ENCODE measurements at regions not wholly inside any gene's neighbourhood (a gene's known extent, or its start where the extent isn't known, plus 50 kb on each side); places are given as distances from the start of the nearest gene placed in this dataset.

DNA sequence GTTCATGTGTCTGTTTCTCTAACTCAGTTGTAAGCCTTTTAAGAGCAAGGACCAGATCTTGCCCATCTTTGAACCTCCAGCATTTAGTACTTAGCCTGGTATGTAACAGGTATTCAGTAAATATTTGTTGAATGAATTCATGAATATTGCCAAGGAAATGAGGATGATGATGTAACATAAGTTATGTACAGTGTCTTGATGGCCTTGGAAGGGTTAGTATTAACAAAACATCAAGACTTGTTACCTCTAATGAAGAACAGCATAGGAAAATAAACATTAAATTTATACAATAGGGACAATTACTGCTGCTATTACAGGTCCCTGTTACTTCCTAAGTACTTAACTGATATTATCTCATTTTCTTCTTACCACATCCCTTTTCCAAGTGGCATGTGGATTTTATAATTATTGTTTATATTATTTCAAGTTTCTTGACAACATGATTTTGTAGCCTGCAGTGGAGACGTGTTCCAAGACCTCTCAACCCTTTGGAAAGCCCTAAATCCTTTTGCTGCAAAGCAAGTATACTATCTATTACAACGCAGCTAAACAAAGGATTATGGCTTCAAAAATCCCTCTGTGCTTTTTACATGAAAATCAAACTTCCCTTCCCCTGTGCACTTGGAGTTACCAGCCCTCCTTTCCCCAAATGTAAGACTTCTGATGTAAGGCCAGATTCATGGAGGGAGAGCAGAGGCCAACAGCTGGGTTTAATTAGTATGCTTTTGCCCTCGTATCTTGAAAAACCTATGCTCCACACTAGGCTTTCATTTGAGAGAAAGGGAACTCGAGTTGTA, 77.4 kb upstream of the SMIM36 start:
- DNase-seq (ENCODE audit: low read depth): peak; percentile 86
- TF ChIP-seq, protein P1, sequence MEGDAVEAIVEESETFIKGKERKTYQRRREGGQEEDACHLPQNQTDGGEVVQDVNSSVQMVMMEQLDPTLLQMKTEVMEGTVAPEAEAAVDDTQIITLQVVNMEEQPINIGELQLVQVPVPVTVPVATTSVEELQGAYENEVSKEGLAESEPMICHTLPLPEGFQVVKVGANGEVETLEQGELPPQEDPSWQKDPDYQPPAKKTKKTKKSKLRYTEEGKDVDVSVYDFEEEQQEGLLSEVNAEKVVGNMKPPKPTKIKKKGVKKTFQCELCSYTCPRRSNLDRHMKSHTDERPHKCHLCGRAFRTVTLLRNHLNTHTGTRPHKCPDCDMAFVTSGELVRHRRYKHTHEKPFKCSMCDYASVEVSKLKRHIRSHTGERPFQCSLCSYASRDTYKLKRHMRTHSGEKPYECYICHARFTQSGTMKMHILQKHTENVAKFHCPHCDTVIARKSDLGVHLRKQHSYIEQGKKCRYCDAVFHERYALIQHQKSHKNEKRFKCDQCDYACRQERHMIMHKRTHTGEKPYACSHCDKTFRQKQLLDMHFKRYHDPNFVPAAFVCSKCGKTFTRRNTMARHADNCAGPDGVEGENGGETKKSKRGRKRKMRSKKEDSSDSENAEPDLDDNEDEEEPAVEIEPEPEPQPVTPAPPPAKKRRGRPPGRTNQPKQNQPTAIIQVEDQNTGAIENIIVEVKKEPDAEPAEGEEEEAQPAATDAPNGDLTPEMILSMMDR (IDR thresholded peaks at IDR 0.05; ENCODE audit: control insufficient read depth, extremely low read depth, insufficient read depth): no peak
- no peak overlapping the region for H3K4me3 ChIP-seq (ENCODE audit: low read depth, low read length)

DNA sequence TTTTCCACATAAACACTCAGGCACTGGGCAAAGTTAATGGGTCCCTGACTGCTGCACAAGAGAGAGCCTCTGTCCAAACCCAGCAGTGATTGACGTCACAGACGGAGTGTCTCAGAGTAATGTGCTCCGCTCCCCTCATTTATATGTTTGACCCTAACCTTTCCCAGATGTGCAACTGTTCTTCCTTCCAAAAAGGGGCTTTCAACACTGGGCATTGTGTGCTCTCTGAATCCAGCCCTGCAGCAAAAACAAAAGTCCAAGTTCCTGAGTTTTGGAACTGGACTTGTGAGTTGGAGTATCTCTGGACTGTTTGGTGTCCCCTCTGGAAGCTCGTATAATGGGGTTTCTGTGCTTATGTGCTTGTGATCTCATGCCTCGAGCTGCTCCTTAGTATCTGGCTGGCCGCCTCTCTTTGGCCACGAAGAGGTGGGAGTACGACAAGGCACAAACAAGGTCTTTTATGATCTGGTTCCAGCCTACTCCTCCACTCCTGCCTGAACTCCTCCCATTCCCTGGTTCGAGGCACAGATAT, 76.4 kb upstream of the SMIM36 start:
- H3K4me3 ChIP-seq (ENCODE audit: low read depth, low read length): no peak overlapping the region
- no peak for DNase-seq (ENCODE audit: low read depth)
- TF ChIP-seq, protein P1 (IDR thresholded peaks at IDR 0.05; ENCODE audit: control insufficient read depth, extremely low read depth, insufficient read depth): no peak

DNA sequence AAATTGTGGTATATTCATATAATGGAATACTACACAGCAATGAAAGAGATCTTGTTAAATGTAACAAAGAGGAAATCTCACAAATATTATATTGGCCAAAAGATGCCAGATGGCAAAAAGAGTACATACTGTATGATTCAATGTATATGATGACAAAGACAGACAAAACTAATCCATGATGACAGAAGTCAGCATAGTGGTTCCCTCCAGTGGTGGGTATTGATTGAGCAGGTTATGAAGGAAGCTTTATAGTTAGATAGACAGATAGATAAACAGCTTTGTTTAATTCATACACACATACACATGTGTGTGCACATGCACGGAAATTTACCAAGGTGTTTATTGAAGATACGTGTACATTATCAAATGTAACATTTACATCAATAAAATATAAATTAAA, 74.4 kb upstream of the SMIM36 start:
- TF ChIP-seq, protein P1 (IDR thresholded peaks at IDR 0.05; ENCODE audit: control insufficient read depth, extremely low read depth, insufficient read depth): no peak
- no peak overlapping the region for H3K4me3 ChIP-seq (ENCODE audit: low read depth, low read length)
- no peak for DNase-seq (ENCODE audit: low read depth)

DNA sequence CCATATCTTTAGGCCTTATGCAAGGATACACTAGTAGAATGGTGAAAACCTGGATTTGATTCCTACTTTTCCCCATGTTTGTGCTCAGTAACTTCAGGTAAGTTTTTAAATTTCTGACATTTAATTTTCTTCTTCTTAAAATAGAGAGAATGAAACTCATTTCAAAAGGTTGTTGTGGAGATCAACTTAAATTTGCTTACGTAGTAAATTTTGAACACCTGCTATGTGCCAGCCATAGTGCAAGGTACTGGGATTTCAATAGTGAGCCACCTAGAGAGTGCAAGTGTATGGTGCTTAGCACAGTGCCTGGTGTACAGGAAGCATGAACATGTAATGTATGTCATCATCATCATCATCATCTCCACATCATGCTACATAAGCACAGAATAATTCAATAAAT, 73.6 kb upstream of the SMIM36 start:
- DNase-seq (ENCODE audit: low read depth): no peak
- no peak overlapping the region for H3K4me3 ChIP-seq (ENCODE audit: low read depth, low read length)
- TF ChIP-seq, protein P1 (IDR thresholded peaks at IDR 0.05; ENCODE audit: control insufficient read depth, extremely low read depth, insufficient read depth): no peak

DNA sequence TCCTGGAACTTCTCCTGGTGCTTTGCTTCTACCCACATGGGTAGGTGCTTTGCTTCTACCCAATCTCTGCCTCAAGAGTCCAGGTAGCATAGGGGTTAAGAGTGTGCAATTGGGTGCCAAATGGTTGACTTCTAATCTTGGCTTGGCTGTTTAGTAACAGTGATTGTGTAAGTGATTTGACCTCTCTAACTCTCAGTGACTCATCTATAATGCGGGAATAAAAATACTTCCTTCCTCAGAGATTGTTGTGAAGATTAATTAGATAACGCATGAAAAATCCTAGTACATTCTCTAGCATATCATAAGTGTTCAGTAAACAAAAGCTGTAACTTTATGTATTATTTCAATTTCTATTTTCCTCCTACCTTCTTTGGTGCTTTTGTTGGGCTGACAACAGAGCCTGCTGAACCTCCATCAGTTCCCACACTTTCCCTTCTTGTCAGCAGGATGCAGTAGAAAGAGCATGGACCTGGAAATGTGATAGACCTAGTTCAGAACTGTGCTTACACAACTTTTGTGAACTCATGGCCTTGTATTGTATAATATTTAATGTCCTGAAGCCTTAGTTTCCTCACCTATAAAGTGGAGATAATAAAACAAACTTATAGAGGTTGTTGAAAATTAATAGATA, 72.9 kb upstream of the SMIM36 start:
- no peak overlapping the region for H3K4me3 ChIP-seq (ENCODE audit: low read depth, low read length)
- no peak for DNase-seq (ENCODE audit: low read depth)
- TF ChIP-seq, protein P1 (IDR thresholded peaks at IDR 0.05; ENCODE audit: control insufficient read depth, extremely low read depth, insufficient read depth): no peak

DNA sequence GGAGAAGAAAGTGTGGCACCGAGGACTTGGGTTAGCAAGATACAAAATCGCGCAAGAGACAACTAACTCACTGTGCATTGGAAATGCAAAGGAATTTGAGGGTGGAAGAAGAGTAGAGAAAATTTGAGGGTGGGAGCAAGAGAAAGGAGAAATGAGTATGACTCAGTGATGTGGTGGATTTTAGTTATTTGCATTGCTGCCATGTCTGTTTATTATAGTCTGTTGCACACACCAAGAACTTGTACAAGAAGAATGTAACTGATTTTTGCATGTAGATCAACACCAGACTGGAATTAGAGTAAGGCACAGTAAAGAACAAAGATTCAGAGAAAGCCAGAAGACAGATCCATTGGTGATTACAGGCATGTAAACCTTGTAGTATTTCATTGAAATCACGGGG, 71.6 kb upstream of the SMIM36 start:
- TF ChIP-seq, protein P1 (IDR thresholded peaks at IDR 0.05; ENCODE audit: control insufficient read depth, extremely low read depth, insufficient read depth): no peak

More for the DNA sequence above, 71.6 kb upstream of the SMIM36 start:
- no peak for DNase-seq (ENCODE audit: low read depth)
- no peak overlapping the region for H3K4me3 ChIP-seq (ENCODE audit: low read depth, low read length)
